HG03342 (cell line): ENCODE measurements at regions not wholly inside any gene's neighbourhood (a gene's known extent, or its start where the extent isn't known, plus 50 kb on each side); places are given as distances from the start of the nearest gene placed in this dataset.
"Not testable (repeated sequence)": the region's sequence is repeated elsewhere in the genome, so short reads cannot be mapped to it uniquely, and the experiment has no call there.

ENCODE experiments used
- ATAC-seq: cut with Tn5 transposase; IDR thresholded peaks from one replicate; pipeline ENCODE4 v1.9.1; 2021; ENCODE audit warnings: mild to moderate bottlenecking, moderate library complexity; ENCODE audit not compliant: unreplicated experiment

GRCh38 chr6:167467793-167468431 lies 143.0 kb downstream of the TTLL2 start:
- ATAC-seq, result no peak

- ATAC-seq, result no peak
Measured at GRCh38 chr6:167469101-167469500, 144.2 kb downstream of the TTLL2 start.

GRCh38 chr6:167469672-167470071 lies 144.8 kb downstream of the TTLL2 start:
- ATAC-seq, result no peak

GRCh38 chr6:167470101-167470835 lies 145.4 kb downstream of the TTLL2 start:
- no peak for ATAC-seq

GRCh38 chr6:167470836-167471547 lies 146.1 kb downstream of the TTLL2 start:
- ATAC-seq, result no peak

GRCh38 chr6:167471548-167471930 lies 146.7 kb downstream of the TTLL2 start:
- ATAC-seq, result no peak

GRCh38 chr6:167472148-167472547 lies 147.3 kb downstream of the TTLL2 start:
- ATAC-seq, result no peak

GRCh38 chr6:167472880-167473279 lies 148.0 kb downstream of the TTLL2 start:
- no peak for ATAC-seq

GRCh38 chr6:167474171-167474570 lies 149.3 kb downstream of the TTLL2 start:
- ATAC-seq, result no peak

GRCh38 chr6:167474725-167475124 lies 149.8 kb downstream of the TTLL2 start:
- ATAC-seq, result no peak

- ATAC-seq, result no peak
Measured at GRCh38 chr6:167475947-167476346, 151.1 kb downstream of the TTLL2 start.

- ATAC-seq, result no peak
Measured at GRCh38 chr6:167476844-167477595, 152.1 kb downstream of the TTLL2 start.

GRCh38 chr6:167477688-167478087 lies 152.8 kb downstream of the TTLL2 start:
- no peak for ATAC-seq

- no peak for ATAC-seq
Measured at GRCh38 chr6:167479301-167479700, 154.4 kb downstream of the TTLL2 start.

- no peak for ATAC-seq
Measured at GRCh38 chr6:167479901-167480648, 155.2 kb downstream of the TTLL2 start.

- no peak for ATAC-seq
Measured at GRCh38 chr6:167481307-167481926, 156.5 kb downstream of the TTLL2 start.

- ATAC-seq, result not testable (repeated sequence)
Measured at GRCh38 chr6:167482801-167483200, 157.9 kb downstream of the TTLL2 start.

- no peak for ATAC-seq
Measured at GRCh38 chr6:167485186-167485978, 160.5 kb downstream of the TTLL2 start.
